ENCODE measurements at regions not wholly inside any gene's neighbourhood (a gene's known extent, or its start where the extent isn't known, plus 50 kb on each side); places are given as distances from the start of the nearest gene placed in this dataset.

GRCh38 chr6:169839493-169839892, 88.1 kb downstream of the ERMARD start:
- DNase-seq = no peak

GRCh38 chr6:169839029-169839481, 87.6 kb downstream of the ERMARD start:
- DNase-seq = no peak

DNA sequence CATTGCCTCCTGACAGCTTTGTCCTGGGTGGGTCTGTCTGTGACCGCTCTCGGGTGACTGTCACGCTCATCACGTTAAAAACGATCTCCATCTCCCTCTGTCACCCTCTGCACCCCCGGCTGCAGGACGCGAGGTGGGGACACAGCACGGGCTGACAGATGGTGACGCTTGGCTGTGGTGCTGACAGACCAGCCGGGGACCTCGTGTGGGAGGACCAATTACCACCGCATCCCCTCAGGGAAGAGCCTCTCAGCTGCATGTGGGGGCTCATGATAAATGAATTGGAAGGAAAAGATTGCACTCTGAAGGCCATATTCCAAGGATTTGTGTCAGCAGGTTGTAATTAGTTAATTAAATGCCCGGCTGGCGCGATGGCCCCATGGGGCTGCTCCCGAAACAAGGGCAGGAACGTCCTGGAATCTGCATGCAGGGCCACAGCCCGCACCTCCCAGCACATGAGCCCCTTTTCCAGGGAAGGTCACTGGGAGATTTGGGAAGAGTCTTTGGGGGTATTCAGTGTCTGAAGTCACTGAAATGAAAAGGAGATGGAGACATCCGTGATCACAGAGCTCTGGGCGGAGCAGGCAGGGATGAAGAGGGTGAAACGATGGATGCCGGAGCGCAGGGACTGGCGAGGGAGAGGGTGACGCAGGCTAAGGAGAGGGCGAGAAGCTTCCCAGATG, 87.1 kb downstream of the ERMARD start:
- DNase-seq = no peak

DNA sequence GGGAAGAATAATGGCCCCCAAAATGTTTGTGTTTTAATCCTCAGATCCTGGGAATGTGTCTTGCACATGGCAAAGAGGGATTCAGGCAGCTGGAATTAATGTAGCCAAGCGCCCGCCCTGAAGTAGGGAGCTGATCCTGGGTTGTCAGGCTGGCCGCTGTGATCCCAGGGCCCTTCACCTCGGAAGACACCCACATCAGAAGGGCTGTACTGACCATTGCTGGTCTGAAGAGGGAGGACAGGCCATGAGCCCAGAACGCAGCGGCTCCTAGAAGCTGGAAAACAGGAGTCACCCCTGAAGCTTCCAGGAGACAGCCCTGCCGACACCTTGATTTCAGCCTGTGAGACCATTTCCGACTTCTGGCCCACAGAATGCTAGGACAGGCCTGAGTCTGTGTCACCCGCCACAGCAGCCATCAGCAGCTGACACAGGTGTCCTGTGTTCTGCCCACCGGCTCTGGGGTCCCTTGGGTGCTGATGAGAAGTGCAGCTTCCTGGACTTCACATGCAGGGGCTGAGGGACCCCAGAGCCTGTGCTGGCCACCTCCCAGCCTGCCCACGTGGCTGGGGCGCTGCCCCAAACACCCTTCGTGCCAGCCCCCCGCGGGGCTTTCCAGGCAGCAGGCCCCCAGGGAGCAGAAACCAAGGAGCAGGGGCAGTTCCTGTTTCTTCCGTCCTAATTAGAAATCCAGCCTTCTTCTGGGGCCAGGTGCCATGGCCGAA, 86.3 kb downstream of the ERMARD start:
- no peak for DNase-seq

- DNase-seq = no peak
Measured at GRCh38 chr6:169833258-169833794, 81.9 kb downstream of the ERMARD start.

DNA sequence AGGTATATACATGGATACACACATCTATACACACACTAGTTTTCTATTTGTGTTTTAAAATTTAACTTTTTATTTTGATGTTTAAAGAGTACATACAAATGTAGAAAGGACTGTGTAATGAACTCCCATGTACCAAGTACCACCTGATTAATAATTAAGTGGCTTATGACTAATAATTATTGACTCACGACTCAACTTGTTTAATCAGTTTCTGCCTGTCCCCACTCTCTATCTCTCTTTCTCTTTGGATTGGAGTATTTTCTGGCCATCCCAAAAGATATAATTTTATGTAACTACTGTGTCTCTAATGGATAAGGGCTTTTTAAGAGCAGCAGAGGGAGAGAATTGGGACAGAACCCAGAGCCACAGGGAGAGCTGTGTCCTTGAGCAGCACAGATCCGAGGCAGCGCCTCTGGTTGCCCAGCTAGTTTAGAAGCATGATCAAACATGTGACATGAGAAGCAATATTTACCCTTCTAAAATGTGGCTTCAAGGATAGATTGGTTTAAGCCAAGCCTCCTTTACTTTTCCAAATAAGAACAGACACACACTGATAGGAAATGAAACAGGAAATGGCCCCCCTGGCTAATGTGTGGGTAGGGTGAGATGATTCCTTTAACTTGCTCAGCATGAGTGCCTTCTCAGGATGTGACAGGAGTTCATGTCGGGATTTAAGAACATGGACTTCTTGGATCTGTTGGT, 81.0 kb downstream of the ERMARD start:
- DNase-seq = no peak

DNA sequence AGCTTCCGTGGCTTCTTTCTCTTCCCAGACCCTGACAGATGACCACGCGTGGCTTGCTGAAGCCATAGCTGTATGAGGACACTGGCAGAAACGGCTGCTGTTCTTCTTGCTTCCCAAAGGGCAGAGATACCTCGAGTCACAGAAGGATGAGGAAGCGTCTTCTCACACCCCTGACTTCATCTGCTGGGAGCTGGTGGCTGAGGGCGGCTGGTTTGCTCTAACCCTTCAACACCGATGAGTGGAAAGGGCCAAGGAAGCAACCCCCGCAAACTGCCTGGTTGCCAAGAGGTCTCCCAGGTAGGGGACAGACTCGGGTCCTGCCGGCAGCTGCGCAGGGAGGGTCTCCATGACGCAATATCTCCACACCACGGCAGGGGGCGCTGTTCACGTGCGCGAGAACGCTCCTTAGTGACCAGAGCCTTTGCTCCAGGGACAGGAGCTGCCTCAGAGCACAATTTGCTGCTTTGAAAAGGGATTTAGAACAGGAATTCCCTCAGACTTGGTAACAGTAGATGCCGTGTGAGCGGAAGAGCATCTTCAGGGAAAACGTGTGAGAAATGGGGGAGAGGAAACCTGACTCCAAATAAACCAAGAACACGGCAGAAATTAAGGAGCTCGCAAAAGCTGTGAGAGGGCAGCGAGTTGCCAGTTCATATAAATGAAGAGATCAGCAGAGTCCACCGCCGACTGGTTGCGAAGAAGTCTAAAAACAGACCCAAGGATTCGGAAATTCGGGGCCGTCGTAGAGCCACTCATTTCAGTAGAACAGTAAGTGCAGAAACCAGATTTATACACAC, 80.2 kb downstream of the ERMARD start:
- DNase-seq = peak; percentile 74
